ENCODE measurements at regions not wholly inside any gene's neighbourhood (a gene's known extent, or its start where the extent isn't known, plus 50 kb on each side); places are given as distances from the start of the nearest gene placed in this dataset.

DNA sequence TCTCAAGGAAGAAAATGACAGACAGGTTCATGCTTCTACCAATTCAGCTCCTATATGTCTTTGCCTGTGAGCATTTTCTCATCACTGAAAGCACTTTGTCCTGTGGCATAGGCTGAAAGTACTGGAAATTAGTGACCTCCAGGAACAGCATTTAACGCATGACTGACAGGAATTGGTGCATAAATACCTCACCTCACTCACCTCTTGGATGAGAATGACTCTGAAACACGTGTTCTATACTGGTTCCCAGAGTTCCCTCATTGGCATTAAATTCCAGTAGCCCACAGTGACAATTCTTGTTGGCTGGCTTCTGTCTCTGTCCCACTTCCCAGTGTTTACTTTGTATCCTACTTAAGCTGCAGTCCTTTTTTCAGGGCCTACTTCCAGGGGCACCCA lies 83.4 kb upstream of the MAPRE2 start:
- Histone ChIP-seq H3K9me3 (ENCODE audit: control insufficient read depth, low read depth, low read length) (no peaks in the 10 kb centered on the region), H2BK15ac (ENCODE audit: low read depth, low read length) (no peak overlapping the region), H3K9ac (ENCODE audit: extremely low read depth, insufficient read length, low read length) (no peak overlapping the region), H3K4me2 (ENCODE audit: insufficient read depth, insufficient read length, low read length) (no peak overlapping the region), H4K91ac (ENCODE audit: insufficient read length, low read depth, low read length) (no peak overlapping the region), H3K23me2 (ENCODE audit: insufficient read length, low read depth, low read length, poor library complexity, severe bottlenecking) (no peaks in the 10 kb centered on the region), H3K23ac (ENCODE audit: insufficient read length, low read depth, low read length) (no peak overlapping the region), H2BK5ac (ENCODE audit: insufficient read length, low read length) (no peak overlapping the region), H3K56ac (ENCODE audit: insufficient read length, low read depth, low read length) (no peak overlapping the region), H3K14ac (ENCODE audit: insufficient read depth, low read length) (no peak overlapping the region), H3K4ac (ENCODE audit: low read depth, low read length) (no peak overlapping the region), H3K18ac (ENCODE audit: insufficient read length, low read depth, low read length) (no peak overlapping the region), H2BK12ac (ENCODE audit: insufficient read length, low read depth, low read length) (no peak overlapping the region), H2AFZ (ENCODE audit: low read length) (no peak overlapping the region), H2BK120ac (ENCODE audit: low read depth, low read length, poor library complexity, severe bottlenecking) (no peak overlapping the region), H3K27ac (ENCODE audit: insufficient read length, low read depth, low read length) (no peak overlapping the region), H2BK20ac (ENCODE audit: low read depth, low read length, poor library complexity, severe bottlenecking) (no peak overlapping the region), H3K4me1 (ENCODE audit: insufficient read depth, low read length) (no peaks in the 10 kb centered on the region), H3T11ph (ENCODE audit: low read length) (no peak overlapping the region), H3K27me3 (ENCODE audit: insufficient read depth, low read length) (no peaks in the 10 kb centered on the region), H4K20me1 (ENCODE audit: control insufficient read depth, insufficient read depth, insufficient read length) (no peaks in the 10 kb centered on the region), H3K79me1 (ENCODE audit: insufficient read depth, low read depth, low read length, poor library complexity, severe bottlenecking) (no peaks in the 10 kb centered on the region), H2AK5ac (ENCODE audit: insufficient read length, low read length) (no peak overlapping the region), H4K8ac (replicated peaks; ENCODE audit: insufficient read length, low read depth, low read length) (no peak overlapping the region), H3K79me2 (ENCODE audit: insufficient read depth, low read length) (no peaks in the 10 kb centered on the region), H4K5ac (ENCODE audit: insufficient read length, low read depth, low read length) (no peak overlapping the region)
- TF ChIP-seq, protein P1, sequence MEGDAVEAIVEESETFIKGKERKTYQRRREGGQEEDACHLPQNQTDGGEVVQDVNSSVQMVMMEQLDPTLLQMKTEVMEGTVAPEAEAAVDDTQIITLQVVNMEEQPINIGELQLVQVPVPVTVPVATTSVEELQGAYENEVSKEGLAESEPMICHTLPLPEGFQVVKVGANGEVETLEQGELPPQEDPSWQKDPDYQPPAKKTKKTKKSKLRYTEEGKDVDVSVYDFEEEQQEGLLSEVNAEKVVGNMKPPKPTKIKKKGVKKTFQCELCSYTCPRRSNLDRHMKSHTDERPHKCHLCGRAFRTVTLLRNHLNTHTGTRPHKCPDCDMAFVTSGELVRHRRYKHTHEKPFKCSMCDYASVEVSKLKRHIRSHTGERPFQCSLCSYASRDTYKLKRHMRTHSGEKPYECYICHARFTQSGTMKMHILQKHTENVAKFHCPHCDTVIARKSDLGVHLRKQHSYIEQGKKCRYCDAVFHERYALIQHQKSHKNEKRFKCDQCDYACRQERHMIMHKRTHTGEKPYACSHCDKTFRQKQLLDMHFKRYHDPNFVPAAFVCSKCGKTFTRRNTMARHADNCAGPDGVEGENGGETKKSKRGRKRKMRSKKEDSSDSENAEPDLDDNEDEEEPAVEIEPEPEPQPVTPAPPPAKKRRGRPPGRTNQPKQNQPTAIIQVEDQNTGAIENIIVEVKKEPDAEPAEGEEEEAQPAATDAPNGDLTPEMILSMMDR (conservative IDR thresholded peaks at IDR 0.05), result no peak
- no CpG with 5 or more reads among the region's 2 CpGs for WGBS (ENCODE audit: extremely low coverage, insufficient read length, low lambda C conversion rate)
- no peak overlapping the region for H3K4me3 Mint-ChIP-seq
- no peak overlapping the region for H3K27ac Mint-ChIP-seq
- no peaks in the 10 kb centered on the region for H3K27me3 Mint-ChIP-seq (ENCODE audit: low read depth)
- 0 out of 4 replicates have a peak, but pooled peaks cover 0 to 2% of the 10 kb centered on the region in 2 experiments for H3K4me1 Mint-ChIP-seq
- H3K36me3 Mint-ChIP-seq (ENCODE audit: insufficient read depth in 1 of 3, low read depth in 3 of 3), result no peaks in the 10 kb centered on the region
- no peaks in the 10 kb centered on the region for H3K9me3 Mint-ChIP-seq
- DNase-seq, result no peak
